GM12878 (cell line): ENCODE measurements at regions not wholly inside any gene's neighbourhood (a gene's known extent, or its start where the extent isn't known, plus 50 kb on each side); places are given as distances from the start of the nearest gene placed in this dataset.

Experiments
- ATF7 ChIP-seq: fragments of 450-650 bp; IDR thresholded peaks from 2 replicates; pipeline ENCODE4 v1.6.1; 2016; ENCODE audit warnings: low read depth, mild to moderate bottlenecking
- CEBPB ChIP-seq, 2 experiments: fragments of 150-350 bp in 1 of 2; IDR thresholded peaks; 2 replicates each; pipeline ENCODE4 v1.6.1; 2012 to 2014; ENCODE audit warnings: low read depth in 2 of 2, low read length in 2 of 2, borderline replicate concordance in 1 of 2, inconsistent platforms in 1 of 2
- GABPA ChIP-seq: IDR thresholded peaks from 2 replicates; pipeline ENCODE4 v1.6.1; 2014; ENCODE audit warnings: antibody characterized with exemption, low read depth, mild to moderate bottlenecking, inconsistent platforms
- IRF5 ChIP-seq: fragments of 450-650 bp; IDR thresholded peaks from 2 replicates; pipeline ENCODE4 v1.6.1; 2017; ENCODE audit warnings: borderline replicate concordance
- MEF2A ChIP-seq: IDR thresholded peaks from 2 replicates; pipeline ENCODE4 v1.6.1; 2011; ENCODE audit warnings: low read depth, mild to moderate bottlenecking, low read length, moderate library complexity; ENCODE audit not compliant: insufficient read depth
- RELA ChIP-seq: fragments of 450-650 bp; IDR thresholded peaks from 2 replicates; pipeline ENCODE4 v1.8.0; 2014; ENCODE audit warnings: borderline replicate concordance; ENCODE audit not compliant: partially characterized antibody
- SMC3 ChIP-seq: IDR thresholded peaks from 2 replicates; pipeline ENCODE4 v1.6.1; 2011; ENCODE audit warnings: low read length, improper control_type of control experiment, borderline replicate concordance
- ZBTB11 ChIP-seq: fragments of 450-650 bp; formaldehyde crosslinking; IDR thresholded peaks from 2 replicates; pipeline ENCODE4 v1.5.0; 2022; ENCODE audit warnings: mild to moderate bottlenecking, missing genetic modification characterization
- ZNF592 ChIP-seq: fragments of 450-650 bp; IDR thresholded peaks from 2 replicates; pipeline ENCODE4 v1.6.1; 2017; ENCODE audit warnings: mild to moderate bottlenecking, moderate library complexity
- TF ChIP-seq, protein P1 (sequence below): fragments of 450-650 bp; IDR thresholded peaks from 2 replicates; pipeline ENCODE4 v1.6.1; 2014; ENCODE audit warnings: mild to moderate bottlenecking

DNA sequence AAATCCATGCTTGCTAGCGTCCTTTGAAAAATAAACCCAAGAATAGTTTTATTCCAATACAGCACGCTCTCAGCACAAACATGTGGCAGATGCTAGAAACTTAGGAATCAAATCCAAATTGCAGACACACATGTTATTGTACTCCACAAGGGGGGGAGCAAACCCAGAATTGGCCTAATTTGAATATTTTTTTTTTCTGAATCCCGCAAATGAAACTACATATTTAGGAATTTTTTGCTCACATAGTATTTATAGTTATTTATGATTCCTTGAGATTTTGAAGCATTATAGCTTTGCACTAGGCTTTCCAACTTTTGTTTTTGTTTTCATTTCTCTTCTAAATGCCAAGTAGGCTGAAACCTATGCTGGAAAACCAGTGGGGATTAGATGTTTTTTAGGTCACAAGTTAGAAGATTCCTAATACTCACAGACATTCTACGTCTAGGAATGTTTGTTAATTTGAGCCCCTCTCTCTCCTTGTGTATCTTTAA lies 59.3 kb upstream of the CDH11 start (continued):
- TF ChIP-seq ZNF592 (no peak), ZBTB11 (CRISPR knock-in tag) (no peak), RELA (no peak), SMC3 (no peak), MEF2A (no peak), CEBPB (IDR thresholded peaks at IDR 0.05; ENCODE audit: borderline replicate concordance in 1 of 2, low read depth in 2 of 2, low read length in 2 of 2) (no peak), IRF5 (no peak), GABPA (no peak), ATF7 (no peak)
- TF ChIP-seq, protein P1, sequence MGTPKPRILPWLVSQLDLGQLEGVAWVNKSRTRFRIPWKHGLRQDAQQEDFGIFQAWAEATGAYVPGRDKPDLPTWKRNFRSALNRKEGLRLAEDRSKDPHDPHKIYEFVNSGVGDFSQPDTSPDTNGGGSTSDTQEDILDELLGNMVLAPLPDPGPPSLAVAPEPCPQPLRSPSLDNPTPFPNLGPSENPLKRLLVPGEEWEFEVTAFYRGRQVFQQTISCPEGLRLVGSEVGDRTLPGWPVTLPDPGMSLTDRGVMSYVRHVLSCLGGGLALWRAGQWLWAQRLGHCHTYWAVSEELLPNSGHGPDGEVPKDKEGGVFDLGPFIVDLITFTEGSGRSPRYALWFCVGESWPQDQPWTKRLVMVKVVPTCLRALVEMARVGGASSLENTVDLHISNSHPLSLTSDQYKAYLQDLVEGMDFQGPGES, result no peak
- TF ChIP-seq, all 136 proteins: peak for 0
